GM12878 (cell line): ENCODE measurements at regions not wholly inside any gene's neighbourhood (a gene's known extent, or its start where the extent isn't known, plus 50 kb on each side); places are given as distances from the start of the nearest gene placed in this dataset.

Source experiments
- CTCF ChIP-seq, 3 experiments: IDR thresholded peaks in 2 of 3; conservative IDR thresholded peaks in 1 of 3; 2 replicates each; pipeline ENCODE4 v1.5.1; 2011; ENCODE audit warnings: low read depth in 3 of 3, low read length in 3 of 3, mild to moderate bottlenecking in 3 of 3, control low read depth in 2 of 3, moderate library complexity in 2 of 3, inconsistent platforms in 1 of 3, mixed read lengths in 1 of 3; ENCODE audit not compliant: control insufficient read depth in 2 of 3, insufficient read depth in 1 of 3; ENCODE audit errors: extremely low read depth in 1 of 3
- EP300 ChIP-seq, 2 experiments: fragments of 150-350 bp in 1 of 2; IDR thresholded peaks; 2 replicates each; pipeline ENCODE4 v1.6.1; 2011 to 2012; ENCODE audit warnings: low read depth in 2 of 2, low read length in 2 of 2, borderline replicate concordance in 1 of 2, improper control_type of control experiment in 1 of 2, inconsistent platforms in 1 of 2; ENCODE audit not compliant: control insufficient read depth in 1 of 2
- MYC ChIP-seq: IDR thresholded peaks from 2 replicates; pipeline ENCODE4 v1.6.1; 2011; ENCODE audit warnings: mild to moderate bottlenecking, low read length, moderate library complexity, inconsistent platforms; ENCODE audit not compliant: insufficient read depth, insufficient replicate concordance, insufficient read length, severe bottlenecking
- POLR2A ChIP-seq: IDR thresholded peaks from 2 replicates; pipeline ENCODE4 v1.6.1; 2011; ENCODE audit warnings: low read depth, mild to moderate bottlenecking, low read length
- RB1 ChIP-seq: fragments of 450-650 bp; formaldehyde crosslinking; IDR thresholded peaks from 2 replicates; pipeline ENCODE4 v1.6.1; 2017; ENCODE audit warnings: mild to moderate bottlenecking, borderline replicate concordance
- RCOR1 ChIP-seq: conservative IDR thresholded peaks from 2 replicates; pipeline ENCODE4 v1.6.1; 2012; ENCODE audit warnings: low read depth, low read length, improper control_type of control experiment
- RFX5 ChIP-seq: IDR thresholded peaks from 2 replicates; pipeline ENCODE4 v1.6.1; 2011; ENCODE audit warnings: low read depth, low read length, improper control_type of control experiment
- ZNF217 ChIP-seq: fragments of 450-650 bp; IDR thresholded peaks from 2 replicates; pipeline ENCODE4 v1.6.1; 2017; ENCODE audit warnings: antibody characterized with exemption, mild to moderate bottlenecking

GRCh38 chr5:7329141-7329540 is 66.8 kb upstream of the ADCY2 start:
- TF ChIP-seq RCOR1 (no peak), MYC (no peak), RFX5 (no peak), ZNF217 (no peak), POLR2A (no peak), EP300 (IDR thresholded peaks at IDR 0.05; ENCODE audit: borderline replicate concordance in 1 of 2, control insufficient read depth in 1 of 2, low read depth in 2 of 2, low read length in 2 of 2) (no peak), CTCF (IDR thresholded peaks at IDR 0.05 in 2 of 3, conservative IDR thresholded peaks at IDR 0.05 in 1 of 3; ENCODE audit: control insufficient read depth in 2 of 3, extremely low read depth in 1 of 3, insufficient read depth in 1 of 3, low read depth in 3 of 3, low read length in 3 of 3) (no peak), RB1 (no peak)
